Transverse colon (tissue), 4 donors: ENCODE measurements at regions not wholly inside any gene's neighbourhood (a gene's known extent, or its start where the extent isn't known, plus 50 kb on each side); places are given as distances from the start of the nearest gene placed in this dataset.

Experiments
- DNase-seq: peaks from one replicate; pipeline ENCODE4 v3.0.0-alpha.2; 2019
- H3K27ac ChIP-seq, 4 donors: fragments of 200-600 bp; sonication (generic); 2 replicates each; pipeline ENCODE4 v1.5.1; 2016 to 2018; ENCODE audit warnings: inconsistent platforms in 4 of 4
- H3K27me3 ChIP-seq: fragments of 200-600 bp; sonication (generic); 2 replicates; pipeline ENCODE4 v1.5.1; 2017; ENCODE audit warnings: inconsistent platforms
- H3K36me3 ChIP-seq, 4 donors: fragments of 200-600 bp; sonication (generic); 2 replicates each; pipeline ENCODE4 v1.5.1; 2017 to 2019; ENCODE audit warnings: inconsistent platforms in 4 of 4
- H3K4me1 ChIP-seq, 4 donors: fragments of 200-600 bp; sonication (generic); 2 replicates each; pipeline ENCODE4 v1.5.1; 2017 to 2020; ENCODE audit warnings: inconsistent platforms in 4 of 4
- H3K4me3 ChIP-seq, 4 donors: fragments of 200-600 bp; sonication (generic); 1 replicate in 1 of 4; 2 replicates in 3 of 4; pipeline versions ENCODE4 v1.5.1 to v1.6.1; 2017 to 2019; ENCODE audit warnings: inconsistent platforms in 4 of 4
- H3K9me3 ChIP-seq, 2 donors: fragments of 200-600 bp; sonication (generic); 2 replicates each; pipeline ENCODE4 v1.5.1; 2017 to 2019; ENCODE audit warnings: inconsistent platforms in 2 of 2
- EP300 ChIP-seq: sonication (generic); formaldehyde crosslinking; IDR thresholded peaks from one replicate; pipeline ENCODE4 v1.6.1; 2017; ENCODE audit warnings: antibody characterized with exemption, low read depth
- POLR2A ChIP-seq: fragments of 450-650 bp; IDR thresholded peaks from one replicate; pipeline ENCODE4 v1.6.1; 2016; ENCODE audit warnings: antibody characterized with exemption, mild to moderate bottlenecking, moderate library complexity
- POLR2AphosphoS5 ChIP-seq, 3 donors: sonication (generic); formaldehyde crosslinking; IDR thresholded peaks; one replicate each; pipeline ENCODE4 v1.6.1; 2016; ENCODE audit warnings: antibody characterized with exemption in 3 of 3
- WGBS, 2 donors: methylation state at CpG; one replicate each; pipeline ENCODE4 v1.1.5; 2018; ENCODE audit warnings: low coverage in 1 of 2; 5-methylcytosine and 5-hydroxymethylcytosine counted together
- in situ Hi-C, 4 donors: fragments of 200-750 bp; cut with MboI; loops; one replicate each; pipeline versions ENCODE4 v1.15.0 to v1.15.1; 2017; ENCODE audit warnings: low sequenced_read_pairs in 3 of 4, low pct_ligation_motif_present in 1 of 4, low pct_unique_long_range_greater_than_20kb in 1 of 4
- intact Hi-C: fragments of 100-400 bp; cut with DNase I; formaldehyde crosslinking; loops from one replicate; pipeline ENCODE4 v1.15.1; 2023; ENCODE audit warnings: low total_unique reads
- TF ChIP-seq, protein P1 (sequence below), 5 experiments: fragments of 200-600 bp in 3 of 5; fragments of 450-650 bp in 2 of 5; sonication (generic) in 3 of 5; IDR thresholded peaks; 1 replicate in 2 of 5; 2 replicates in 3 of 5; pipeline ENCODE4 v1.5.1; 2016 to 2017; ENCODE audit warnings: antibody characterized with exemption in 5 of 5, inconsistent platforms in 3 of 5, mild to moderate bottlenecking in 2 of 5, moderate library complexity in 1 of 5

DNA sequence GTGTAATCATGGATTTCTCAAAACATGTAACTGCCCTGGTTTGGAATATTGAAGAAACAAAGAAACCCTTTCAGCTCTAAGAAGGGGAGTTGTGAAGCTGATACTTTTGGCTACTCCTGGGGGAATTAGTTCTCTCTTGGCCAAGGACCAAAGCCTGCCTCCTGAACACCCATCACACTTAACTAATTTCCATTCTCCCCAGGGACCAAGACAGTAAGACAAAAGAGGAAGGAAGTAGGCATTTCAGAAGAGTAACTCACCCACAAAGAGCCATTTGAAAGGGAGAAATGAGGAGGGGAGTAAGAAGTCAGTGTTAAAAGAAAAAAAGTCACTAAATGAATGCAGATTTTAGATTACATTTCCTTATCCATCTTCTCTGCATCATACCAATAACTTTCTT is 328.0 kb upstream of the SOX2 start:
- H3K9me3 ChIP-seq: no peaks in the 10 kb centered on the region
- no peak overlapping the region for H3K27ac ChIP-seq
- no peaks in the 10 kb centered on the region for H3K4me1 ChIP-seq
- H3K27me3 ChIP-seq: no peaks in the 10 kb centered on the region
- no peak for DNase-seq
- no peak overlapping the region for H3K4me3 ChIP-seq
- intact Hi-C loops (no loop called here), in situ Hi-C loops (no loop called here)
- TF ChIP-seq, protein P1, sequence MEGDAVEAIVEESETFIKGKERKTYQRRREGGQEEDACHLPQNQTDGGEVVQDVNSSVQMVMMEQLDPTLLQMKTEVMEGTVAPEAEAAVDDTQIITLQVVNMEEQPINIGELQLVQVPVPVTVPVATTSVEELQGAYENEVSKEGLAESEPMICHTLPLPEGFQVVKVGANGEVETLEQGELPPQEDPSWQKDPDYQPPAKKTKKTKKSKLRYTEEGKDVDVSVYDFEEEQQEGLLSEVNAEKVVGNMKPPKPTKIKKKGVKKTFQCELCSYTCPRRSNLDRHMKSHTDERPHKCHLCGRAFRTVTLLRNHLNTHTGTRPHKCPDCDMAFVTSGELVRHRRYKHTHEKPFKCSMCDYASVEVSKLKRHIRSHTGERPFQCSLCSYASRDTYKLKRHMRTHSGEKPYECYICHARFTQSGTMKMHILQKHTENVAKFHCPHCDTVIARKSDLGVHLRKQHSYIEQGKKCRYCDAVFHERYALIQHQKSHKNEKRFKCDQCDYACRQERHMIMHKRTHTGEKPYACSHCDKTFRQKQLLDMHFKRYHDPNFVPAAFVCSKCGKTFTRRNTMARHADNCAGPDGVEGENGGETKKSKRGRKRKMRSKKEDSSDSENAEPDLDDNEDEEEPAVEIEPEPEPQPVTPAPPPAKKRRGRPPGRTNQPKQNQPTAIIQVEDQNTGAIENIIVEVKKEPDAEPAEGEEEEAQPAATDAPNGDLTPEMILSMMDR (IDR thresholded peaks at IDR 0.05): no peak
- no peak for TF ChIP-seq EP300
- no peaks in the 10 kb centered on the region for H3K36me3 ChIP-seq

DNA sequence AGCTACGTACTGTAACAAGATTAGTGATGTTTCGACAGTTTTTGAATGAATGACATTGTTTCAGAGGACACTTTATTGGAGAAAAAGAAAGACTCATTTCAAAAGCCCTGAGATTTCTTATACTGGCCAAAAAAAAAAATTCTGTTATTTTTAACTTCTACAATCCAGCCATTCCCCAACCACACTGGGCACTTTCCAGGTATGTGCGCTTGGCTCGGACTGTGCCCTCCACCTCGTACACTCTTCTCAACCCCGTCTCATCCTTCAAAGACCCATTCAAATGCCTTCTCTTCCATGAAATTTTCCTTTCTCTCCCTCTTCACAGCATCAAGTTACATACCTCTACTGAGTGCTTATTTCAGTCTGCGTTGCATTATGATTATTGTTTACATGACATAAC is 328.5 kb upstream of the SOX2 start:
- Histone ChIP-seq H3K9me3 (no peaks in the 10 kb centered on the region), H3K4me3 (no peak overlapping the region), H3K27me3 (no peaks in the 10 kb centered on the region), H3K4me1 (no peaks in the 10 kb centered on the region), H3K36me3 (no peaks in the 10 kb centered on the region), H3K27ac (no peak overlapping the region)
- no peak for DNase-seq
- in situ Hi-C loops: no loop called here
- no peak for TF ChIP-seq EP300
- no peak for TF ChIP-seq POLR2A
- TF ChIP-seq, protein P1 (IDR thresholded peaks at IDR 0.05): no peak
- TF ChIP-seq POLR2AphosphoS5 (IDR thresholded peaks at IDR 0.05): no peak
- intact Hi-C loops: no loop called here
- 86 to 89% methylated on average over 4 to 7 of the region's 7 CpGs for WGBS, 2 donors

- Histone ChIP-seq H3K4me3 (no peak overlapping the region), H3K36me3 (no peaks in the 10 kb centered on the region), H3K9me3 (no peaks in the 10 kb centered on the region), H3K27me3 (no peaks in the 10 kb centered on the region), H3K4me1 (no peaks in the 10 kb centered on the region), H3K27ac (no peak overlapping the region)
- 63 to 77% methylated on average over 3 of the region's 3 CpGs for WGBS, 2 donors
- intact Hi-C loops (no loop called here), in situ Hi-C loops (no loop called here)
- no peak for DNase-seq
- TF ChIP-seq, protein P1 (IDR thresholded peaks at IDR 0.05): no peak
- no peak for TF ChIP-seq POLR2AphosphoS5 (IDR thresholded peaks at IDR 0.05)
- no peak for TF ChIP-seq EP300
- TF ChIP-seq POLR2A: no peak
These were observed 329.1 kb upstream of the SOX2 start for GRCh38 chr3:181382656-181383055.

- Histone ChIP-seq H3K4me3 (no peak overlapping the region), H3K27ac (no peak overlapping the region), H3K9me3 (no peaks in the 10 kb centered on the region), H3K27me3 (no peaks in the 10 kb centered on the region), H3K4me1 (no peaks in the 10 kb centered on the region), H3K36me3 (no peaks in the 10 kb centered on the region)
- DNase-seq: no peak
- WGBS, 2 donors: 71 to 79% methylated on average over 5 of the region's 5 CpGs
- no peak for TF ChIP-seq EP300
- TF ChIP-seq, protein P1 (IDR thresholded peaks at IDR 0.05): no peak
- TF ChIP-seq POLR2A: no peak
- no peak for TF ChIP-seq POLR2AphosphoS5 (IDR thresholded peaks at IDR 0.05)
- in situ Hi-C loops (no loop called here), intact Hi-C loops (no loop called here)
These were observed 332.4 kb upstream of the SOX2 start for GRCh38 chr3:181379278-181379677.
